GM12878 (cell line): ENCODE measurements at regions not wholly inside any gene's neighbourhood (a gene's known extent, or its start where the extent isn't known, plus 50 kb on each side); places are given as distances from the start of the nearest gene placed in this dataset.
A peak's percentile ranks its signal among the peaks of the same experiment; 100 is the strongest.

ENCODE experiments used
- ATAC-seq: fragments of 200-7000 bp; cut with Tn5 transposase; 3 replicates; pipeline ENCODE4 v1.9.1; 2020; ENCODE audit warnings: mild to moderate bottlenecking, moderate library complexity
- BruUV-seq: library from RNA; stranded (reverse); fragments of 400-500 nt; replicated peaks from 2 replicates; lab custom pipeline; 2021; lab: Mats Ljungman, UMichigan
- CTCF ChIA-PET: fragments of 300-600 bp; sonication (Branson Sonifier 250); formaldehyde crosslinking; extraction: SDS; loops from one replicate; lab custom pipeline; 2021; ENCODE audit warnings: inconsistent platforms; lab: Yijun Ruan, JAX
- POLR2A ChIA-PET: fragments of 350-600 bp; formaldehyde crosslinking; extraction: SDS; loops from one replicate; lab custom pipeline; 2021; ENCODE audit warnings: inconsistent platforms; lab: Charles Lee
- RAD21 ChIA-PET: fragments of 300-600 bp; sonication (Branson Sonifier 250); formaldehyde crosslinking; loops from one replicate; lab custom pipeline; 2023; ENCODE audit warnings: antibody characterized with exemption; ENCODE audit not compliant: unreplicated experiment; lab: Charles Lee
- SMC1A ChIA-PET: fragments of 300-600 bp; sonication (Branson Sonifier 250); formaldehyde crosslinking; loops from one replicate; lab custom pipeline; 2023; ENCODE audit not compliant: unreplicated experiment, uncharacterized antibody; lab: Charles Lee
- DNase-seq: peaks from one replicate; pipeline ENCODE4 v3.0.0-alpha.2; 2011; ENCODE audit warnings: low read depth, low spot score
- FAIRE-seq: peaks from 3 replicates; lab custom pipeline; 2011; peaks lifted over from hg19 to GRCh38; lab: Jason Lieb, UNC
- H2AFZ ChIP-seq: 2 replicates; pipeline ENCODE4 v1.6.0; 2011; ENCODE audit warnings: low read depth, low read length, control low read depth; ENCODE audit not compliant: control insufficient read depth
- H3K27ac ChIP-seq: 2 replicates; pipeline ENCODE4 v1.5.1; 2011; ENCODE audit warnings: control low read depth; ENCODE audit not compliant: control insufficient read depth, insufficient read depth
- H3K27me3 ChIP-seq, 2 experiments: replicated peaks in 1 of 2; 2 replicates each; pipeline versions ENCODE4 v1.6.0 to v1.6.1; 2011; ENCODE audit warnings: low read length in 1 of 2; ENCODE audit not compliant: control insufficient read depth in 2 of 2, insufficient read depth in 2 of 2
- H3K36me3 ChIP-seq, 2 experiments: 2 replicates each; pipeline ENCODE4 v1.5.1; 2011; ENCODE audit warnings: low read length in 1 of 2; ENCODE audit not compliant: control insufficient read depth in 2 of 2, insufficient read depth in 2 of 2
- H3K4me1 ChIP-seq: 2 replicates; pipeline ENCODE4 v1.6.1; 2011; ENCODE audit warnings: mild to moderate bottlenecking, low read length, moderate library complexity, mixed read lengths; ENCODE audit not compliant: control insufficient read depth, insufficient read depth
- H3K4me2 ChIP-seq: 2 replicates; pipeline ENCODE4 v1.6.0; 2011; ENCODE audit warnings: control low read depth; ENCODE audit not compliant: control insufficient read depth, insufficient read depth
- H3K4me3 ChIP-seq: fragments of 200-600 bp; sonication (generic); 2 replicates; pipeline ENCODE4 v1.5.1; 2016
- H3K79me2 ChIP-seq: 2 replicates; pipeline ENCODE4 v1.6.0; 2011; ENCODE audit warnings: low read length; ENCODE audit not compliant: control insufficient read depth, insufficient read depth
- H3K9ac ChIP-seq: 2 replicates; pipeline ENCODE4 v1.8.0; 2011; ENCODE audit warnings: low read length, control low read depth, mixed read lengths; ENCODE audit not compliant: control insufficient read depth, insufficient read depth
- H3K9me3 ChIP-seq: replicated peaks from 3 replicates; pipeline ENCODE4 v1.5.1; 2011; ENCODE audit warnings: mild to moderate bottlenecking, low read length; ENCODE audit not compliant: control insufficient read depth, insufficient read depth
- H4K20me1 ChIP-seq: 2 replicates; pipeline ENCODE4 v1.6.0; 2011; ENCODE audit not compliant: control insufficient read depth, insufficient read depth
- FOXK2 ChIP-seq: fragments of 450-650 bp; IDR thresholded peaks from 2 replicates; pipeline ENCODE4 v1.6.1; 2017; ENCODE audit warnings: mild to moderate bottlenecking, moderate library complexity
- KDM1A ChIP-seq: fragments of 200-600 bp; sonication (generic); IDR thresholded peaks from 2 replicates; pipeline ENCODE4 v1.6.1; 2016; ENCODE audit warnings: borderline replicate concordance
- RAD21 ChIP-seq: IDR thresholded peaks from 2 replicates; pipeline ENCODE4 v1.6.1; 2011; ENCODE audit warnings: mild to moderate bottlenecking, low read depth, low read length, moderate library complexity; ENCODE audit not compliant: insufficient read depth
- SMARCA5 ChIP-seq: fragments of 450-650 bp; IDR thresholded peaks from 2 replicates; pipeline ENCODE4 v1.6.1; 2017; ENCODE audit warnings: mild to moderate bottlenecking
- SMC3 ChIP-seq: IDR thresholded peaks from 2 replicates; pipeline ENCODE4 v1.6.1; 2011; ENCODE audit warnings: low read length, improper control_type of control experiment, borderline replicate concordance
- SRF ChIP-seq, 2 experiments: IDR thresholded peaks; 2 replicates each; pipeline ENCODE4 v1.6.1; 2011; ENCODE audit warnings: low read depth in 2 of 2, low read length in 2 of 2, mild to moderate bottlenecking in 1 of 2, moderate library complexity in 1 of 2
- TCF7 ChIP-seq: IDR thresholded peaks from 2 replicates; pipeline ENCODE4 v1.6.1; 2014; ENCODE audit warnings: antibody characterized with exemption, borderline replicate concordance
- YY1 ChIP-seq: IDR thresholded peaks from 2 replicates; pipeline ENCODE4 v1.6.1; 2011; ENCODE audit warnings: low read depth, mild to moderate bottlenecking, low read length
- ZBTB11 ChIP-seq: fragments of 450-650 bp; formaldehyde crosslinking; IDR thresholded peaks from 2 replicates; pipeline ENCODE4 v1.5.0; 2022; ENCODE audit warnings: mild to moderate bottlenecking, missing genetic modification characterization
- ZBTB33 ChIP-seq: fragments of 450-650 bp; IDR thresholded peaks from 2 replicates; pipeline ENCODE4 v1.6.1; 2017; ENCODE audit warnings: mild to moderate bottlenecking
- ZNF24 ChIP-seq: fragments of 450-650 bp; IDR thresholded peaks from 2 replicates; pipeline ENCODE4 v1.6.1; 2017; ENCODE audit warnings: antibody characterized with exemption, mild to moderate bottlenecking
- WGBS: methylation state at CpG from one replicate; pipeline ENCODE4 v1.1.6; 2016; ENCODE audit warnings: low lambda C conversion rate; ENCODE audit not compliant: insufficient replicate concordance, insufficient coverage; ENCODE audit errors: missing lambda C conversion rate; 5-methylcytosine and 5-hydroxymethylcytosine counted together
- in situ Hi-C: fragments of 300-500 bp; cut with MboI; formaldehyde crosslinking; loops from 9 replicates; pipeline ENCODE4 v1.14.3; 2018; ENCODE audit warnings: mixed read lengths
- intact Hi-C: fragments of 100-400 bp; cut with micrococcal nuclease; formaldehyde crosslinking; loops from one replicate; pipeline ENCODE4 v1.14.2; 2022; ENCODE audit not compliant: unreplicated experiment
- TF ChIP-seq, protein P1 (sequence below), 3 experiments: IDR thresholded peaks in 2 of 3; conservative IDR thresholded peaks in 1 of 3; 2 replicates each; pipeline ENCODE4 v1.5.1; 2011; ENCODE audit warnings: low read depth in 3 of 3, low read length in 3 of 3, mild to moderate bottlenecking in 3 of 3, control low read depth in 2 of 3, moderate library complexity in 2 of 3, inconsistent platforms in 1 of 3, mixed read lengths in 1 of 3; ENCODE audit not compliant: control insufficient read depth in 2 of 3, insufficient read depth in 1 of 3; ENCODE audit errors: extremely low read depth in 1 of 3
- TF ChIP-seq, protein P2 (sequence below): fragments of 450-650 bp; IDR thresholded peaks from 2 replicates; pipeline ENCODE4 v1.6.1; 2016; ENCODE audit warnings: mild to moderate bottlenecking

- H3K9me3 ChIP-seq = no peaks in the 10 kb centered on the region; the same call in 2 of the 3 replicates
- in situ Hi-C loops (loop anchor here (10.0 kb wide), 1 partner anchor 448 kb away; no protein-coding TSS in a partner anchor), intact Hi-C loops (loop anchor here (1.0 to 10.0 kb wide), 7 partner anchors 136 to 746 kb away; partner anchors contain the start of gene NTRK2)
- TF ChIP-seq FOXK2 (no peak), YY1 (0 out of 2 replicates have a peak, but pooled peaks have one; percentile 32), TCF7 (no peak), SMARCA5 (no peak), SRF (IDR thresholded peaks at IDR 0.05; ENCODE audit: low read depth in 2 of 2, low read length in 2 of 2) (no peak), SMC3 (peak; percentile 92), ZBTB11 (CRISPR knock-in tag) (no peak), RAD21 (peak; percentile 87), KDM1A (no peak), ZNF24 (no peak), ZBTB33 (no peak)
- TF ChIP-seq, protein P1, sequence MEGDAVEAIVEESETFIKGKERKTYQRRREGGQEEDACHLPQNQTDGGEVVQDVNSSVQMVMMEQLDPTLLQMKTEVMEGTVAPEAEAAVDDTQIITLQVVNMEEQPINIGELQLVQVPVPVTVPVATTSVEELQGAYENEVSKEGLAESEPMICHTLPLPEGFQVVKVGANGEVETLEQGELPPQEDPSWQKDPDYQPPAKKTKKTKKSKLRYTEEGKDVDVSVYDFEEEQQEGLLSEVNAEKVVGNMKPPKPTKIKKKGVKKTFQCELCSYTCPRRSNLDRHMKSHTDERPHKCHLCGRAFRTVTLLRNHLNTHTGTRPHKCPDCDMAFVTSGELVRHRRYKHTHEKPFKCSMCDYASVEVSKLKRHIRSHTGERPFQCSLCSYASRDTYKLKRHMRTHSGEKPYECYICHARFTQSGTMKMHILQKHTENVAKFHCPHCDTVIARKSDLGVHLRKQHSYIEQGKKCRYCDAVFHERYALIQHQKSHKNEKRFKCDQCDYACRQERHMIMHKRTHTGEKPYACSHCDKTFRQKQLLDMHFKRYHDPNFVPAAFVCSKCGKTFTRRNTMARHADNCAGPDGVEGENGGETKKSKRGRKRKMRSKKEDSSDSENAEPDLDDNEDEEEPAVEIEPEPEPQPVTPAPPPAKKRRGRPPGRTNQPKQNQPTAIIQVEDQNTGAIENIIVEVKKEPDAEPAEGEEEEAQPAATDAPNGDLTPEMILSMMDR (IDR thresholded peaks at IDR 0.05 in 2 of 3, conservative IDR thresholded peaks at IDR 0.05 in 1 of 3; ENCODE audit: control insufficient read depth in 2 of 3, extremely low read depth in 1 of 3, insufficient read depth in 1 of 3, low read depth in 3 of 3, low read length in 3 of 3) = peak; percentile 63 to 81 (median 76)
- TF ChIP-seq, protein P2, sequence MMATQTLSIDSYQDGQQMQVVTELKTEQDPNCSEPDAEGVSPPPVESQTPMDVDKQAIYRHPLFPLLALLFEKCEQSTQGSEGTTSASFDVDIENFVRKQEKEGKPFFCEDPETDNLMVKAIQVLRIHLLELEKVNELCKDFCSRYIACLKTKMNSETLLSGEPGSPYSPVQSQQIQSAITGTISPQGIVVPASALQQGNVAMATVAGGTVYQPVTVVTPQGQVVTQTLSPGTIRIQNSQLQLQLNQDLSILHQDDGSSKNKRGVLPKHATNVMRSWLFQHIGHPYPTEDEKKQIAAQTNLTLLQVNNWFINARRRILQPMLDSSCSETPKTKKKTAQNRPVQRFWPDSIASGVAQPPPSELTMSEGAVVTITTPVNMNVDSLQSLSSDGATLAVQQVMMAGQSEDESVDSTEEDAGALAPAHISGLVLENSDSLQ = no peak
- peaks cover 0 to 3% of the 10 kb centered on the region in 2 experiments; a peak in 1 of 4 replicates for H3K27me3 ChIP-seq
- 0% methylated on average over 1 of the region's 1 CpG for WGBS
- FAIRE-seq (peak; percentile 72), DNase-seq (peak; percentile 16), ATAC-seq (peak; percentile 84)
- BruUV-seq = no TSS peak
- H3K4me2 ChIP-seq = no peak overlapping the region
- H3K4me3 ChIP-seq = no peak overlapping the region
- H2AFZ ChIP-seq = no peak overlapping the region
- SMC1A ChIA-PET = interaction anchor here (0.7 to 5.1 kb wide), 17 partner anchors 12 to 746 kb away, joined by 3 to 47 read pairs (median 4); no protein-coding TSS in a partner anchor
- POLR2A ChIA-PET = no interaction called here
- no peaks in the 10 kb centered on the region for H3K79me2 ChIP-seq
- no peak overlapping the region for H3K9ac ChIP-seq
- no peaks in the 10 kb centered on the region for H3K4me1 ChIP-seq
- H3K36me3 ChIP-seq = no peaks in the 10 kb centered on the region
- H3K27ac ChIP-seq = no peak overlapping the region
- no peaks in the 10 kb centered on the region for H4K20me1 ChIP-seq
- RAD21 ChIA-PET = interaction anchor here (0.5 to 3.2 kb wide), 16 partner anchors 34 to 748 kb away, joined by 3 to 18 read pairs (median 3); no protein-coding TSS in a partner anchor
- CTCF ChIA-PET = interaction anchor here (0.6 to 4.6 kb wide), 26 partner anchors 9 to 746 kb away, joined by 3 to 73 read pairs (median 4); no protein-coding TSS in a partner anchor
These were observed 473.4 kb downstream of the NTRK2 start for GRCh38 chr9:85142968-85143367.
